GM18505 (cell line): ENCODE measurements at regions not wholly inside any gene's neighbourhood (a gene's known extent, or its start where the extent isn't known, plus 50 kb on each side); places are given as distances from the start of the nearest gene placed in this dataset.

Experiments
- ATAC-seq: cut with Tn5 transposase; IDR thresholded peaks from one replicate; pipeline ENCODE4 v1.9.1; 2021; ENCODE audit not compliant: unreplicated experiment
- POLR2A ChIP-seq: IDR thresholded peaks from 4 replicates; pipeline ENCODE4 v1.6.1; 2011; ENCODE audit warnings: borderline replicate concordance; ENCODE audit not compliant: insufficient read depth, insufficient read length; ENCODE audit errors: extremely low read depth

DNA sequence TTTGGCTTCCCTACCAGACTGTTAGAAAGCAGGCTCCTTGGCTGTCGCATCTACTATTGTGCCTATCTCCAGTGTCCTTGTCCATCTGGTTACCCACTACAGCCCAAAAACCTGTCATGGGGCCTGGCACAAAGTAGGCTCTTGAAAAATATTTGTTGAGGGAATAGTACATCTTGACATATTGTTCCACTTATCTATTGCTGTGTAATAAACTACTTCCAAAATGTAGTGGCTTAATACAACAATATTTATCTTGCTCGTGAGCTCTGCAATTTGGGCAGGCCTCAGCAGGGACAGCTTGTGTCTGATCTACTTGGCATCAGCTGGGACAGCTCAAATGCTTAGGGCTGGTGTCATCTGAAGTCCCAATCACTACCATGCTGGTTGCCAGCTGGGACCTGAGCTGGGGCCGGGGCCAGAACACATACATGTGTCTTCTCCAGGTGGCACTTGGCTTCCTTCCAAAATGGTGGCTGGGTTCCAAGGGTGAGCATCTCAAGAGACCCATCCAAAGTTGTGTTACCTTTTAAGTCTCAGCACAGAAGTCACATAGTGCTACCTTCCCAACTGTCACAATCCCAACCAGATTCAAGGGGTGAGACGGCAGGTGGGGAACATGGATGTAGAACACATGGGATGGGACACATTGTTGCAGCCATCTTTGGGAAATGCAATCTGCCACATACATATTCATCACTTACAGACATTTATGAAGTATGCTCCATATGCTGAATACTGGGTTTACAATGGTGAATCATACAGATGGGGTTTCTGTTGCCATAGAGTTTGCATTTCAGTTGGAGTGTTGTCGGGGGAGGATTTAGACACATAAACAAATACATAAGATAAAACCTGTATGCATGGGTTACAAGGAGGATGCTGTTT, 134.2 kb downstream of the FOXI3 start:
- ATAC-seq: no peak

DNA sequence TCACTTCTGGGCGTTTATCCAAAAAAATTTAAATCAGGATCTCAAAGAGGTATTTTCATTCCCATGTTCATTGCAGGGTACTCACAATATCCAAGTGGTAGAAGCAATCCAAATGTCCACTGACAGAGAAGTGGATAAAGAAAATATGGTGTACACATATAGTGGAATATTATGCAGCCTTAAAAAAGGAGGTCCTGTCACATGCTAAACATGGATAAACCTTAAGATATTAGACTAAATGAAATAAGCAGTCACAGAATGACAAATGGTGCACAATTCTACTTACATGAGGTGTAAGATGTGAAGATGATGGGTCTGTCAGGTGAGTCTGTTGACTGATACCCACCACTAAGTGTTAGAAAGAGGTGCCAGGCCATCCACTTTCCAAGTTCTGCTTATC, 140.6 kb downstream of the THNSL2 start:
- no peak for ATAC-seq
- TF ChIP-seq POLR2A: no peak

More for the DNA sequence above, 134.2 kb downstream of the FOXI3 start:
- no peak for TF ChIP-seq POLR2A

- TF ChIP-seq POLR2A: no peak
- no peak for ATAC-seq
These were observed 137.7 kb downstream of the THNSL2 start for GRCh38 chr2:88307817-88308216.

DNA sequence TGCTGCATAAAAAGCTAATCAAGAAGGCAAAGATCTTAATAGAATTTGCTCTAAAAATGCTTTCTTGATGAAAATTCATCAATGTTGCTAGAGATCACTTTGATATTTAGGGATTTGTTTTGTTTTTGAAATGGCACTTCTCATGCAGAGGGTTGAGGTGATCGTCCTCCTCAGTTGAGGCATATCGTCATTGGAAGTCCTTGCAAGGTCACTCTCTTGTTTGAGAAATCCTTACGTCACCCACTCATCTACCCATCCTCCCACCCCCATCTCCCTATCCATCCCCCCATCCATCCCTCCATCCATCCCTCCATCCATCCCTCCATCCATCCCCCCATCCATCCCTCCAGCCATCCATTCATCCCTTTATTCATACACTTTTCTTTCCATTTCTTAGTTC, 133.7 kb downstream of the THNSL2 start:
- TF ChIP-seq POLR2A: no peak
- ATAC-seq: no peak

GRCh38 chr2:88296247-88296646, 126.1 kb downstream of the THNSL2 start:
- TF ChIP-seq POLR2A: no peak
- ATAC-seq: no peak

DNA sequence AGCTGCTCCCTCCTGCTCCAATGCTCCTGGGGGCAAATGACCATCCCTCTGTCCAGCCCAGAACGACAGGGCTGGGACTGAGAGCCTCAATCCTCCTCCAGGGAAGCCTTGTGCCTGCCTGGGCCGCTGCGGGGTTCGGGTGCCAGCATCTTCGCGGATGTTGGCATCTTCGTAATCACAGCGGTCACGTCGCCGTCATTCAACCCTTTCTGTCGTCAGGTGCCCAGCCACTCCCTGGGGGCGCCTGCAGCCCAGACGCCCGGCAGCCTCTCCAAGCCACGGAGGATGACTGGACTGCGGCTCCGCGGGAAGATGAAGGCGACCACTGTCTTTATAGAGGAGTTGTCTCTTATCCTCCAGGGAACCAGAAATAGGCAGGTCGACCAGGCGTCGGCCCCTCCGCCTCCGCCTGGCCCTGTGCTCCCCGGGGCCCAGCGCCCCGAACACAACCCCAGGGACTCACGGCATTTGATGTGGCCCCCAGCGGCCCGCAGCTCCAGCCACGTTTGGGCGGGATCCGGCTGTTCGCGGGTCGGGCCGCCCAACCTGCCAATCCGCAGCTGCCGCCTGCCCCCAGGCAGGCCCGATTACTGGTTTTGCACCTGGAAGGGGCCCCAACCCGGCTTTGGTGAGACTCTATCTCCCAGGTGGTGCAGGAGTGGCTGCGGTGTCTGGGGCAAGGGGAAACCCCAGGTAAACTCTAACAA, 113.9 kb downstream of the THNSL2 start:
- no peak for TF ChIP-seq POLR2A
- no peak for ATAC-seq

DNA sequence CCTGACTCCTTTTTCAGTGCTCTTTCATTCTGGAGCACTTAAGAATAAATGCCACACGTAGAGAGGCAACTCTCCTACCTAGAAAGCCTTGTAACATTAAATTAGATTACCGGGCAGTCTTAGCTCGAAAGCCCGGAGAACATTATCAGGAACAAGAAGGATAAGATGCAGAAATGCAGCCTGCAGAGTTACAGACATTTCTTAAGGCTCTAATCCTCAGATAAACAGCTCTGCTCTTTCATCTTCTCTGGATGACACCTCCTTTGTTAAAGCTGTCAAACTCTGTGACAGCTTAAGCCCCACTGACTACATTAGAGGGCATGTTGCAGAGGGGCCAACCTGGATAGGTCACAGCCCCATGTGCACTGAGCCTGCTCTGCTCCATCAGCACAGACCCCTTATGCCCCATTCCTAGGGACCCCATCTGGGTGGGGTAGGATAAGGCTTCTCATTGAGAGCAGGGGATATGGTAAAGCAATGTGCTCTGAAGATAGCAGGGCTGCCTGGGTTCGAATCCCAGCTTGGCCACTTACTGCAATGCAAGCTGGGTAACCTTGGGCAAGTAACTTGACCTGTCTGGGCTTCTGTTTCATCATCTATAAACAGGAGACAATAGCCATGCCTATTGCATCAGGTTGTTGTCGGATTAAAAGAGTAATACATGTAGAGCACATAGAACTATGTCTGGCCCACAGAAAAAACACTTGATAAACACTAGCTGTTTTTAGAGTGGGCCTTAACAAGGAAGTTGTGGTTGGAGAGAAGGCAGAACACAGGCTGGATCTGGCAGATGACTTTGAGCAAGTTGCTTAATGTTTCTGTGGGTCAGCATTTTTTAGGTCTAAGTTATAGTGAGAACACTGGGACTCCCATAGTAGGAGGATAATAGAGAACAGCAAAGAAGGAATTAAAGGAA, 111.4 kb downstream of the THNSL2 start:
- no peak for TF ChIP-seq POLR2A
- no peak for ATAC-seq

- no peak for TF ChIP-seq POLR2A
- no peak for ATAC-seq
These were observed 99.7 kb downstream of the THNSL2 start for GRCh38 chr2:88269836-88270235.

GRCh38 chr2:88265352-88266303, 95.5 kb downstream of the THNSL2 start:
- peak; percentile 81 for ATAC-seq
- no peak for TF ChIP-seq POLR2A

GRCh38 chr2:88263861-88264260, 93.7 kb downstream of the THNSL2 start:
- no peak for TF ChIP-seq POLR2A

GRCh38 chr2:88261725-88262124, 91.6 kb downstream of the THNSL2 start:
- ATAC-seq: no peak
- no peak for TF ChIP-seq POLR2A

More at GRCh38 chr2:88263861-88264260, 93.7 kb downstream of the THNSL2 start:
- no peak for ATAC-seq

GRCh38 chr2:88258208-88258607, 88.1 kb downstream of the THNSL2 start:
- no peak for TF ChIP-seq POLR2A
- ATAC-seq: no peak

- TF ChIP-seq POLR2A: no peak
- ATAC-seq: no peak
These were observed 84.4 kb downstream of the THNSL2 start for GRCh38 chr2:88254437-88255091.
